Lung (tissue), 11 donors: ENCODE measurements at regions not wholly inside any gene's neighbourhood (a gene's known extent, or its start where the extent isn't known, plus 50 kb on each side); places are given as distances from the start of the nearest gene placed in this dataset.

Experiments used
- ATAC-seq: fragments of 200-7000 bp; cut with Tn5 transposase; one replicate; pipeline ENCODE4 v1.9.1; 2020; ENCODE audit warnings: moderate number of reproducible peaks; ENCODE audit not compliant: insufficient read depth, low FRiP score
- DNase-seq, 3 donors: peaks; one replicate each; pipeline ENCODE4 v3.0.0-alpha.2; 2013 to 2017
- H3K27ac ChIP-seq, 2 donors: one replicate each; pipeline ENCODE4 v1.5.1; 2013; ENCODE audit warnings: mild to moderate bottlenecking in 2 of 2, moderate library complexity in 2 of 2, control low read depth in 1 of 2, inconsistent platforms in 1 of 2, low read depth in 1 of 2, low read length in 1 of 2
- H3K27me3 ChIP-seq, 3 donors: one replicate each; pipeline ENCODE4 v1.5.1; 2013; ENCODE audit warnings: low read length in 2 of 3; ENCODE audit not compliant: control insufficient read depth in 3 of 3, insufficient read depth in 3 of 3
- H3K36me3 ChIP-seq, 4 donors: one replicate each; pipeline ENCODE4 v1.5.1; 2013; ENCODE audit warnings: low read length in 4 of 4, mild to moderate bottlenecking in 1 of 4, moderate library complexity in 1 of 4; ENCODE audit not compliant: control insufficient read depth in 4 of 4, insufficient read depth in 4 of 4
- H3K4me1 ChIP-seq, 5 donors: one replicate each; pipeline ENCODE4 v1.5.1; 2013; ENCODE audit warnings: low read length in 5 of 5, mild to moderate bottlenecking in 2 of 5, moderate library complexity in 1 of 5; ENCODE audit not compliant: control insufficient read depth in 5 of 5, insufficient read depth in 5 of 5
- H3K4me3 ChIP-seq: one replicate; pipeline ENCODE4 v1.5.1; 2013; ENCODE audit warnings: mild to moderate bottlenecking, control low read depth, moderate library complexity
- H3K9ac ChIP-seq, 2 donors: one replicate each; pipeline ENCODE4 v1.5.1; 2013; ENCODE audit warnings: low read length in 2 of 2, control low read depth in 1 of 2; ENCODE audit not compliant: insufficient read depth in 1 of 2
- H3K9me3 ChIP-seq, 4 donors: one replicate each; pipeline ENCODE4 v1.5.1; 2013; ENCODE audit warnings: low read length in 3 of 4, mild to moderate bottlenecking in 1 of 4, moderate library complexity in 1 of 4; ENCODE audit not compliant: control insufficient read depth in 4 of 4, insufficient read depth in 3 of 4
- WGBS, 2 donors: extraction: QIAGEN DNeasy Blood & Tissue Kit; methylation state at CpG; one replicate each; pipeline ENCODE4 v1.1.7; 2013; 5-methylcytosine and 5-hydroxymethylcytosine counted together
- TF ChIP-seq, protein P1 (sequence below): IDR thresholded peaks from 2 replicates; pipeline ENCODE4 v1.5.1; 2012; ENCODE audit warnings: mild to moderate bottlenecking; ENCODE audit errors: control extremely low read depth, extremely low read depth
- donor health status: control.
- donor health status: control.
- donor health status: Bipolar disorder and iron deficiency.
- donor health status: healthy.
- donor health status: DM: yes; HTN: yes; CAD: no.

DNA sequence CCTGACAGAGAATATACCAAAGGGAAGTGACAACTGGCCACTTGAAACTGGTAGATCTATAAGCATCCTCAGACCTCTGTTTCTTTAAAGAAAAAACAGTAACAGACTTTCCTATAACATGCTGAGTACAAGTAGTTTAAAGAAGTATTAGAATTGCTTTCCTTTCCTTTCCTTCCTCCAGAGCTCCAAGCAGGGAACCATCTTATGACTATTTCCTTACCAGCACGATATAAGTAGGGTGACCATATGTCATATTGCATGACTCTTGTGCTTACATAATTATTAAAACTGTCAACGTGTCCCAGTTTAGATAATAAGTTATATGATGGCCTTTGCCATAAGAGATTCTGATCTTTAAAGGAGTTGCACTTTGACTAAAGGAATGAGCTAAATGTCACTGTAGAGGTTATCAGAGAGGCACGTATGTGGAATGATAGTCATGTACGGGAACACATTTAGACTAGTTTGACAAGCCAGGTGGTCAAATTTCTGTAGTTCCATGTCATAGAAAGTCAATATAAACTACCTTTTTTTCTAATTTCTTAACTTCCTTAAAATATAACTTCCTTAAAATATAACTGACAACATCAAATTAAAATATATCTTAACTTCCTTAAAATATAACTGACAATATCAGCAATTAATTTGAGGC lies 212.7 kb upstream of the CD180 start:
- Histone ChIP-seq H3K9me3 (no peaks in the 10 kb centered on the region), H3K4me3 (no peak overlapping the region), H3K27ac (no peak overlapping the region), H3K9ac (no peak overlapping the region), H3K36me3 (no peaks in the 10 kb centered on the region), H3K27me3 (no peaks in the 10 kb centered on the region), H3K4me1 (peaks cover 0 to 3% (median 0%) of the 10 kb centered on the region in 5 donors)
- TF ChIP-seq, protein P1, sequence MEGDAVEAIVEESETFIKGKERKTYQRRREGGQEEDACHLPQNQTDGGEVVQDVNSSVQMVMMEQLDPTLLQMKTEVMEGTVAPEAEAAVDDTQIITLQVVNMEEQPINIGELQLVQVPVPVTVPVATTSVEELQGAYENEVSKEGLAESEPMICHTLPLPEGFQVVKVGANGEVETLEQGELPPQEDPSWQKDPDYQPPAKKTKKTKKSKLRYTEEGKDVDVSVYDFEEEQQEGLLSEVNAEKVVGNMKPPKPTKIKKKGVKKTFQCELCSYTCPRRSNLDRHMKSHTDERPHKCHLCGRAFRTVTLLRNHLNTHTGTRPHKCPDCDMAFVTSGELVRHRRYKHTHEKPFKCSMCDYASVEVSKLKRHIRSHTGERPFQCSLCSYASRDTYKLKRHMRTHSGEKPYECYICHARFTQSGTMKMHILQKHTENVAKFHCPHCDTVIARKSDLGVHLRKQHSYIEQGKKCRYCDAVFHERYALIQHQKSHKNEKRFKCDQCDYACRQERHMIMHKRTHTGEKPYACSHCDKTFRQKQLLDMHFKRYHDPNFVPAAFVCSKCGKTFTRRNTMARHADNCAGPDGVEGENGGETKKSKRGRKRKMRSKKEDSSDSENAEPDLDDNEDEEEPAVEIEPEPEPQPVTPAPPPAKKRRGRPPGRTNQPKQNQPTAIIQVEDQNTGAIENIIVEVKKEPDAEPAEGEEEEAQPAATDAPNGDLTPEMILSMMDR: no peak
- WGBS, 2 donors: 21 to 63% methylated on average over 4 of the region's 4 CpGs
- DNase-seq (no peak), ATAC-seq (no peak)

GRCh38 chr5:67407979-67408378 lies 211.4 kb upstream of the CD180 start:
- no peak overlapping the region for H3K27ac ChIP-seq
- no peaks in the 10 kb centered on the region for H3K27me3 ChIP-seq
- H3K36me3 ChIP-seq: no peaks in the 10 kb centered on the region
- no peaks in the 10 kb centered on the region for H3K9me3 ChIP-seq
- no peak for DNase-seq
- TF ChIP-seq, protein P1: no peak
- H3K4me1 ChIP-seq: peaks cover 0 to 3% (median 0%) of the 10 kb centered on the region in 5 donors
- no peak overlapping the region for H3K9ac ChIP-seq
- ATAC-seq: no peak
- WGBS, 2 donors: 42 to 46% methylated on average over 2 of the region's 2 CpGs
- no peak overlapping the region for H3K4me3 ChIP-seq

DNA sequence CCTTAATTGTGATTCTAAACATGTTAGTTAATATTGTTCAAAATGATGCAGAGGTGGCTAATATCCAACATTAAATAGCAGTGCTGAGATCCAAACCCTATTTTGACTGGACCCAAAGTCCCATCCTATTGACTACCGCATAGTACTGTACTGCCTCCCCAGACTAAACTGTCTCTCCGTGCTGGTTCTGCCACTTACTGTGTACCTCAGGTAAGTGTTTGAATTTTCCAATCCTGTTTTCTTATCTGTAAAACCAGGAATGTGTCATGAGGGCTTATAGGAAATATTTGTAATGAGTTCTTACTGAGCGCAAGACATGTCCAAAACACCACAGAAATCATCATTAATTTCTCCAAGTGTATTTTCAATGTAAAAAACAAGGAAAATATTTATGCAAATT lies 209.2 kb upstream of the CD180 start:
- Histone ChIP-seq H3K27ac (no peak overlapping the region), H3K4me1 (peaks cover 0 to 14% (median 3%) of the 10 kb centered on the region in 5 donors), H3K9ac (no peak overlapping the region), H3K4me3 (no peak overlapping the region), H3K36me3 (no peaks in the 10 kb centered on the region), H3K9me3 (no peaks in the 10 kb centered on the region), H3K27me3 (no peaks in the 10 kb centered on the region)
- TF ChIP-seq, protein P1: no peak
- 75 to 87% methylated on average over 3 of the region's 3 CpGs for WGBS, 2 donors
- DNase-seq: peak in 1 of 3 donors; percentile 14
- peak; percentile 41 for ATAC-seq

- DNase-seq (no peak), ATAC-seq (no peak)
- H3K27me3 ChIP-seq: no peaks in the 10 kb centered on the region
- H3K9ac ChIP-seq: no peak overlapping the region
- H3K4me1 ChIP-seq: peaks cover 0 to 20% (median 3%) of the 10 kb centered on the region in 5 donors
- 65% methylated on average over 3 of the region's 3 CpGs for WGBS, 2 donors
- TF ChIP-seq, protein P1: no peak
- H3K4me3 ChIP-seq: no peak overlapping the region
- H3K9me3 ChIP-seq: no peaks in the 10 kb centered on the region
- no peak overlapping the region for H3K27ac ChIP-seq
- H3K36me3 ChIP-seq: no peaks in the 10 kb centered on the region
These were observed 208.4 kb upstream of the CD180 start for GRCh38 chr5:67405101-67405364.
